ENCODE measurements at regions not wholly inside any gene's neighbourhood (a gene's known extent, or its start where the extent isn't known, plus 50 kb on each side); places are given as distances from the start of the nearest gene placed in this dataset.

DNA sequence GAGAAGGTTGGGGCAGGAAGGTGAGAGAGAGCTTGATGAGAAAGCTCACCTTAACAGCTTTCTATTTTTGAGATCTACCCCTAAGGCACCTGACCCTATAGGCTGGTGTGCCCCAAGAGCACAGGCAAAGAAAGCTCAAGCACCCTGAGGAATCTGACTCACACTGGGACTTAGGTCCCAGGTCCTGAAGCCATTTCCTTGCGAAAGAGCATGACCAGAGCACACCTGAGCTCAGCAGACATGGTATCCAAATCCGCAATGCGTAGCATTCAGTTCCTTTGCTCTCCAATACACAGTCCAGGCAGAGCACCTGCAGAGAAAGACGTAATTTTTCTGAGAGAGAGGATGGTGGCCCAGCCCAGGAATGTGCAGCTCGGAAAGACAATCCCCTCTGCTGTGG lies 112.1 kb upstream of the LPP start (continued):
- TF ChIP-seq AFF4 (CRISPR knock-in tag; IDR thresholded peaks at IDR 0.05; ENCODE audit: borderline replicate concordance) (no peak), HMGA2 (CRISPR knock-in tag; IDR thresholded peaks at IDR 0.05) (no peak), ZNF121 (CRISPR knock-in tag; IDR thresholded peaks at IDR 0.05) (no peak), NR3C1 (CRISPR knock-in tag; conservative IDR thresholded peaks at IDR 0.05; ENCODE audit: low read depth) (no peak), MLX (CRISPR knock-in tag; IDR thresholded peaks at IDR 0.05) (no peak), CREM (CRISPR knock-in tag; IDR thresholded peaks at IDR 0.05) (no peak), SOX15 (CRISPR knock-in tag; IDR thresholded peaks at IDR 0.05) (no peak), STAT6 (CRISPR knock-in tag; conservative IDR thresholded peaks at IDR 0.05; ENCODE audit: low read depth) (no peak), NR1H2 (CRISPR knock-in tag; IDR thresholded peaks at IDR 0.05) (no peak)
- TF ChIP-seq, protein P1, sequence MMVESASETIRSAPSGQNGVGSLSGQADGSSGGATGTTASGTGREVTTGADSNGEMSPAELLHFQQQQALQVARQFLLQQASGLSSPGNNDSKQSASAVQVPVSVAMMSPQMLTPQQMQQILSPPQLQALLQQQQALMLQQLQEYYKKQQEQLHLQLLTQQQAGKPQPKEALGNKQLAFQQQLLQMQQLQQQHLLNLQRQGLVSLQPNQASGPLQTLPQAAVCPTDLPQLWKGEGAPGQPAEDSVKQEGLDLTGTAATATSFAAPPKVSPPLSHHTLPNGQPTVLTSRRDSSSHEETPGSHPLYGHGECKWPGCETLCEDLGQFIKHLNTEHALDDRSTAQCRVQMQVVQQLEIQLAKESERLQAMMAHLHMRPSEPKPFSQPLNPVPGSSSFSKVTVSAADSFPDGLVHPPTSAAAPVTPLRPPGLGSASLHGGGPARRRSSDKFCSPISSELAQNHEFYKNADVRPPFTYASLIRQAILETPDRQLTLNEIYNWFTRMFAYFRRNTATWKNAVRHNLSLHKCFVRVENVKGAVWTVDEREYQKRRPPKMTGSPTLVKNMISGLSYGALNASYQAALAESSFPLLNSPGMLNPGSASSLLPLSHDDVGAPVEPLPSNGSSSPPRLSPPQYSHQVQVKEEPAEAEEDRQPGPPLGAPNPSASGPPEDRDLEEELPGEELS (CRISPR knock-in tag; IDR thresholded peaks at IDR 0.05): no peak
- TF ChIP-seq, protein P2, sequence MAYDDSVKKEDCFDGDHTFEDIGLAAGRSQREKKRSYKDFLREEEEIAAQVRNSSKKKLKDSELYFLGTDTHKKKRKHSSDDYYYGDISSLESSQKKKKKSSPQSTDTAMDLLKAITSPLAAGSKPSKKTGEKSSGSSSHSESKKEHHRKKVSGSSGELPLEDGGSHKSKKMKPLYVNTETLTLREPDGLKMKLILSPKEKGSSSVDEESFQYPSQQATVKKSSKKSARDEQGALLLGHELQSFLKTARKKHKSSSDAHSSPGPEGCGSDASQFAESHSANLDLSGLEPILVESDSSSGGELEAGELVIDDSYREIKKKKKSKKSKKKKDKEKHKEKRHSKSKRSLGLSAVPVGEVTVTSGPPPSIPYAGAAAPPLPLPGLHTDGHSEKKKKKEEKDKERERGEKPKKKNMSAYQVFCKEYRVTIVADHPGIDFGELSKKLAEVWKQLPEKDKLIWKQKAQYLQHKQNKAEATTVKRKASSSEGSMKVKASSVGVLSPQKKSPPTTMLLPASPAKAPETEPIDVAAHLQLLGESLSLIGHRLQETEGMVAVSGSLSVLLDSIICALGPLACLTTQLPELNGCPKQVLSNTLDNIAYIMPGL (CRISPR knock-in tag; IDR thresholded peaks at IDR 0.05): no peak

GRCh38 chr3:188042466-188042865 lies 111.5 kb upstream of the LPP start:
- Mint-ChIP-seq H3K27me3 (ENCODE audit: low read depth) (peaks cover 2% of the 10 kb centered on the region; the same call in 1 of the 2 replicates), H3K4me3 (no peak overlapping the region), H3K9me3 (no peaks in the 10 kb centered on the region), H3K4me1 (peaks cover 14% of the 10 kb centered on the region), H3K36me3 (no peaks in the 10 kb centered on the region), H3K27ac (no peak overlapping the region)
- POLR2A ChIA-PET: no interaction called here
- DNase-seq (ENCODE audit: low spot score): no peak
- CTCF ChIA-PET: interaction anchor here (1.2 to 2.5 kb wide), 4 partner anchors 8 to 302 kb away, joined by 3 to 11 read pairs (median 4); no protein-coding TSS in a partner anchor
- TF ChIP-seq, protein P3, sequence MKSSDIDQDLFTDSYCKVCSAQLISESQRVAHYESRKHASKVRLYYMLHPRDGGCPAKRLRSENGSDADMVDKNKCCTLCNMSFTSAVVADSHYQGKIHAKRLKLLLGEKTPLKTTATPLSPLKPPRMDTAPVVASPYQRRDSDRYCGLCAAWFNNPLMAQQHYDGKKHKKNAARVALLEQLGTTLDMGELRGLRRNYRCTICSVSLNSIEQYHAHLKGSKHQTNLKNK (CRISPR knock-in tag; IDR thresholded peaks at IDR 0.05): no peak
- no peak for TF ChIP-seq GTF2I (CRISPR knock-in tag; conservative IDR thresholded peaks at IDR 0.05)
- no peak for ATAC-seq

Data from WTC11 (cell line).